NCI-H526 (cell line): ENCODE measurements at regions not wholly inside any gene's neighbourhood (a gene's known extent, or its start where the extent isn't known, plus 50 kb on each side); places are given as distances from the start of the nearest gene placed in this dataset.

Experiments used
- DNase-seq, 2 experiments: peaks; one replicate each; lab custom pipeline; 2025; lab: John Stamatoyannopoulos, UW

DNA sequence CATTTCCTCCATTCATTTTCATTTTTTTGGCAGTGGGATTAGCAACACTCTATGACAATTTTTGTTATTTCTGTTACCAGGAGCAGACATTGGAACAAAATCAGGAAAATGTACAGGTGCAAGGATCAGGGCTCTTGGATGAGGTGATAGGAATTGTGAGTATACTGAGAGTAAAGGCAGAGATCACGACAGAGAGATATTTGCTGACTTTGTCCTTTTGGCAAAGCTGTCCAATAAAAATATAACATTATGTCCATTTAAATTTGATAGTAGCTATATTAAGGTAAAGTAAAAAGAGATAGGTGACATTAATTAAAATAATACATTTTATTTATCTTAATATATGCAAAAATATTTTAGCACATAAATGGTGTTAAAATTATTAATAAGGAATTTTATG lies 373.1 kb upstream of the GNPDA2 start:
- DNase-seq, result no peak

DNA sequence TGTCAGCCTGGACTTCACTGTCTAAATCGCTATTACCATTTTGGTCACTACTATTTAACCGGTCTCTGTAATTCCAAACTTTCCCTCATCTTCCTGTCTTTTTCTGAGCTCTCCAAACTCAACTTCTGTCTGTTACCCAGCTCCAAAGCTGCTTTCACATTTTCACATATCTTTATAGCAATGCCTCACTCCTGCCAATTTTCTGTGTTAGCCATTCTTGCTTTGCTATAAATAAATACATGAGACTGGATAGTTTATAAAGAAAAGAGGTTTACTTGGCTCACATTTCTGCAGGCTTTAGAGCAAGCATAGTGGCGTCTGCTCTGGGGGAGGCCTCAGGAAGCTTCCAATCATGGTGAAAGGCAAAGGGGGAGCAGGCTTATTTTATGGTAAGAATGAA lies 368.3 kb upstream of the GNPDA2 start:
- DNase-seq, result no peak

DNA sequence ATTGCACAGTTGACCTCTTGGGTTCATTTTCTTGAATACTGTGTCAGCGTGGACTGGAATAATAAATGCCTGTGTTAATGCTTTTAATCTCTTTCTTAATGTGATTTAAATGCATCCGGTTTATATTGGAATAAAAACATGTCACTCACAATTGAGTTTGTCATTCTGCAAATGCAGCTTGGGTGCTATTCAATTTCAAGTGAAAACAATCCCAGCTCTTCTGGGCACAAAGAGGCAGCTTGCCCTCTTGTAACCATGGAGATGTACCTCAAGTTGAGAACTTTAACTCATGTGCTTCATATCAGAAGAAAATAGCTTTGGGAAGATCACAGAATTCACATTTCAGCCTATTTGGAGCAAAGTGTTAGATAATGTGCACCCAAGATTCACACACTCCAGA lies 355.7 kb upstream of the GNPDA2 start:
- no peak for DNase-seq

DNA sequence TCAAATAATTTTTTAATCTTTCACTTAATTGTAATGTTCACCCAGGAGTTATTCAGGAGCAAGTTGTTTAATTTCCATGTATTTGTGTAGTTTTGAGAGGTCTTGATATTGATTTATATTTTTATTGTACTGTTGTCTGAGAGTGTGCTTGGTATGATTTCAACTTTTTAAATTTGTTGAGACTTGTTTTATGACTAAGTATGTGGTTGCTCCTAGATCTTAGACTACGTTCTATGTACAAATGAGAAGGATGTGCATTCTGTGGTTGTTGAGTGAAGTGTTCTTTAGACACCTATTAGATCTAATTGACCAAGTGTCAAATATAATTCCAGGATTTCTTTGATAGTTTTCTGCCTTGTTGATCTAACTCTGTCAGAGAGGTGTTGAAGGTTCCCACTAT lies 353.3 kb upstream of the GNPDA2 start:
- no peak for DNase-seq

DNA sequence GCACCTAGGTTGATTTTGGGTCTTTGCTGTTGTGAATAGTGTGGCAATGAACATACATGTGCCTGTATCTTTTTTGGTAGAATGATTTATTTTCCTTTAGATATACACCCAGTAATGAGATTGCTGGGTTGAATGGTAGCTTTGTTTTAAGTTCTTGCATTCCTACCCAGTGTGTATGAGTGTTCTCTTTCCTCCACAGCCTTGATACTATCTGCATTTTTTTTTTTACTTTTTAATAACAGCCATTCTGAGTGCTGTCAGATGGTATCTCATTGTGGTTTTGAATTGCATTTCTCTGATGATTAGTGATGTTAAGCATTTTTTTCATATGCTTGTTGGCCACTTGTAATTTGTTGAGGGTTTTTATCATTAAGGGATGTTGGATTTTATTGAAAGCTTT lies 351.8 kb upstream of the GNPDA2 start:
- DNase-seq, result no peak

DNA sequence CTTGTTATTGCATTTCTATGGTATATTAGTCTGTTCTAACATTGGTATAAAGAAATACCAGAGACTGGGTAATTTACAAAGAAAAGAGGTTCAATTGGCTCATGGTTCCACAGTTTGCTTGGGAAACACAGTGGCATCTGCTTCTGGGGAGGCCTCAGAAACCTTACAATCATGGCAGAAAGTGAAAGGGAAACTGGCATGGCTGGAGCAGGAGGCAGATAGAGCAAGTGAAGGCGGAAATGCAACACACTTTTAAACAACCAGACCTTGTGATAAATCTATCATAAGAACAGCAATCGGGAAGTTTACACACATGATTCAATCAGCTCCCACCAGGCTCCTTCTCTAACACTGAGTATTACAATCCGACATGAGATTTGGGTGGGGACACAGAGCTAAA lies 346.6 kb upstream of the GNPDA2 start:
- no peak for DNase-seq

DNA sequence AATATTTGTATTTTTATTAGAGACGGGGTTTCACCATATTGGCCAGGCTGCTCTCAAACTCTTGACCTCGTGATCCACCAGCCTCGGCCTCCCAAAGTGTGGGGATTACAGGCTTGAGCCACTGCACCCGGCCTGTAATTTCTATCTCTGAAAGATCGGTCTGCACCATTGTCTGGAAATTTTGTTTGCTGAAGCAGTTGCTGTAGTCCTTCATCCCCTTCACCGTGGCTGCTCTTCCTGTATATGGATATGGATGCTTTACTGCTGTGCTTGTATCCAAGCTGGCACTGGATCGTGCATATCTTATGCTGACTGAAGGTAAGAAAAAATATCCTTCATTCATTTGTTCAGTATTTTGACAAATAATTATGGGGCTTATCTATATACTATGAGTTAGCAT lies 338.4 kb upstream of the GNPDA2 start:
- no peak for DNase-seq

DNA sequence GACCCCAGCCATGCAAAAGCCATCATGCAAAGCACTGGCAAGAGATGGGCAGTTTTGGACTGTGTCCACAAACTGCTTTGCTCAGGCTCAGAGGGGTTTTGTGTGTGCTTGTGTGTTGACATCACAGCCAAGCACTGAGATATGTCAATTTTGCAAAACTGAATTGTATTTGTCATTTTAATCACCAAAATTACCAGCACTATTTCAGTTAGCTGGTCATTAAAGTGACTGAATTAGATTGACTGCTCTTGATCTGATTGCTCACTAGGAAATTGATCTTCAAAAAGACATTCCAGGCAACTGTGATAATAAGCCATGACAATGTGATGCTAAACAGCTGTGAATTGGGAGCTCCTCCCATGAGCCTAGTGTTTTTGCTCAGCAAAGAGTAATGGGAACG lies 337.3 kb upstream of the GNPDA2 start:
- DNase-seq, result no peak

DNA sequence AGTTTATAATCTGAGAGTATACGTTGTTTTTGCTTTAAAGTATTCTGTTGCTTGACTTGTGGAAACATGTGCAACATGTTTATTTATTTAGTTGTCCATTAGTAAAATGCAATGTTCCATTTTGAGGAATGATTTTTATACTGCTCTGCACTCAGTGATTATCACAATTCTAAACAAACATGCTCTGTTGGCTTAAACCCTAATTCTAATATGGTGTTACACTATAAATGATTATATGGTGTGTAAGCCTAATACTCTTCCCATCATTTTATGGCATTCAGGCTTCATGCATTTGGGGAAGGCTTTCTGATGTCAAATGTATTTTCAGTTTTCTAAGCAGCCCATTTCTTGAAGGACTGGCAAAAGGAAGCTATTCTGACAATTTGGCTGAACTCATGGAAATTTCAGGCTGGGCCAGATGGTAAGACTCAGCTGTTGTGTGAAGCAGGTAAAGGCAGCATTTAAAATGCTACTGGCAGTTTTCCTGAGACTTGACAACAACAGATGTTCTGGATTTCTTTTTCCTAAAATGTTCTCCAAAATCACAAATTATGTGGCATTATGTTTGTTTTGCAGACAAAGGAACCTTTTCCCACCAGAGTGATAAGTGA lies 336.7 kb upstream of the GNPDA2 start:
- DNase-seq, result no peak

DNA sequence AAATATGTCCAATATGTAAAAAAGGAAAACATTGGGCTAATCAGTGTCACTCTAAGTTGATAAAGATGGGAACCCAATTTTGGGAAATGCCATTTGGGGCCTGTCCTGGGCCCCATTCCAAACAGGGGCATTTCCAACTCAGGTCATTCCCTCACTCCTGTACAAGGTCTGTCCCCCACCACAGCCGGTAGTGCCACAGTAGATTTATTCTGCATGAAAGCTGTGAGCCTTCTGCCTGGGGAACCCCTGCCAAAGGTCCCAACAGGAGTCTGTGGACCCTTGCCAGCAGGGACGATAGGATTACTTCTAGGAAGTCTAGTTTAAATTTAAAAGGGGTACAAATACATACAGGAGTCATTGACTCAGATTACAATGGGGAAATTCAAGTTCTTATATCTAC lies 317.6 kb upstream of the GNPDA2 start:
- no peak for DNase-seq

DNA sequence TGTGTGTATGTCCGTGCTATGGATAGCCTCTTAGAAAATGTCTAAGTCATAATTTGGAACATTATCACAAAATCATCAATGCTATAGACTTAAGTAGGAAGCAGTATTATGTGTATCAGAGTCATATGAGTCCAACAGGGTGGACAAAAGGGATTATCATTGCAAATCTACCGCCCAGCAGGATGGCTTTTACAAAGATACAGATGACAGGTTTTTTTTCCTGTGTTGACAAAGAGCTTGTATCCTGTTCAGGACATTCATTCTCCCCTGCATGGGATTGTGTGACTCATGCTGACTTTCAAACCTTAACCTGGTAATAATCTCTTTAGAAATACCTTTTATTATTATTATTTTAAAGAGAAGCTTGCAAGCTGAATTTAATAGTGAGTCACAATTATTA lies 310.3 kb upstream of the GNPDA2 start:
- DNase-seq, result no peak

DNA sequence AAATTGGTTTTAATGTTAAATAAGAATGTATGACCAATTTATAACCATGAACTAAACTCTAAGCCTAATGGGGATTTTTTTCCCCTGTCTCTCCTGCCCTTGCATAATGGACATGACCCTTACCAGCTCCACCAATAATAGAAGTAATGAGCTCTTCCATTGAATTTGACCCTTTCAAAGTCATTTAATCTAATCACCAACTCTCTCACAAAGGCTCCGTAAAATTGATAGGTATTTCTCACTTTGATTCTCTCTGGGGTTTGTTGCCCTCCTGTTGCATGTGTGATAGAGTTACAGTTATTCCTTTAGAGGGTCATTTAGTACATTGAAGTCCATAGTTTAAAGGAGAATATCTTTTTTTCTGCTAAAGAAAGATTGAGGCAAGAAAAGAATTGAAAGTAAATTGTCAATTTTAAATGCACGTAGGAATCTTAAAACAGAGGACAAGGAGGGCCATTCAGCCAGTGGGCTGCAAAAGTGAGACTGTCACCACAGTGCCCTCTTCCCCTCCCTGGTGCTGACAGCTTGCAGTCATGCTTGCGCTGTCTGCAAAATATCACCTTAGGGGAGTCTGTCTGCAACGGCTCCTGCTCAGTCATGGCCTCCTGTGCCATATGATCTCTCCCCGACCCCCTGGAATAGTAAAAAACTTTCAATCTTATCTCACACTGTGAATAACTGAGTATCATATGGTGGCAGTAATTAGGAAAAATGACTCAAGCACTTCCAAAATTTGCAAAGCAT lies 307.5 kb upstream of the GNPDA2 start:
- no peak for DNase-seq

DNA sequence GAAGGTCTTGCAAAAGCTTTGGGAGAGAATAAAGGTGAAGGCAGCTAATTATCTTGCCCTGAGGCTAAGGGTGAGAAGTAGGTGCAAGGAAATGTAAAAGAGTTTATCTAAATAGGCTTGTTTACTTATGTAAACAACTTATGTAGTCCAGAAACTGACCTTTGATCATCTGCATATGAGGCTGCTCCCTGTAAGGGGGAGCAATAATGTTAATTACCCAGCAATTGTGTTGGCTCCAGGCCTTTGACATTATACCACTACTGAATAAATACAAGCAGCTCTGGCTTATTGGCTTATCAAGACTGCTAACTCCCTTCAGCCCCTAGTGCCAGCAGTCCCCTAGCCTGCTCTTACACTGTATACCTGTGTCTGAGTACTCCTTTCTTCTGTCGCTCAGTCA lies 303.7 kb upstream of the GNPDA2 start:
- DNase-seq, result no peak

DNA sequence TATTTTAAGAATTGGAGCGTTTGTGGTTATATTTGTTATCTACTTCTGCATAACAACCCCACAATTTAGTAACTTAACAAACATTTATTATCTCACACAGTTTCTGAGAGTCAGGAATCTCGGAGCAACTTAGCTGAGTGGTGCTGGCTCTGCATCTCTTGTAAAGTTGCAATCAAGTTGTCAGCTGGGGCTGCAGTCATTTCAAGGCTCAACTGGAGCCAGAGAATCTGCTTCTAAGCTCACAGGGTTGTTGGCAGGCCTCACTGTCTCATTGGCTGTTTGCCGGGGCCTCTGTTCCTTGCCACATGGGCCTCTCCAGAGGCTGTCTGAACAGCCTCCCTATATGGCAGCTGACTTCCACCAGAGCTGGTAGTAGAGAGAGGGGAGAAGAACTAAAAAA lies 281.2 kb upstream of the GNPDA2 start:
- DNase-seq, result no peak

DNA sequence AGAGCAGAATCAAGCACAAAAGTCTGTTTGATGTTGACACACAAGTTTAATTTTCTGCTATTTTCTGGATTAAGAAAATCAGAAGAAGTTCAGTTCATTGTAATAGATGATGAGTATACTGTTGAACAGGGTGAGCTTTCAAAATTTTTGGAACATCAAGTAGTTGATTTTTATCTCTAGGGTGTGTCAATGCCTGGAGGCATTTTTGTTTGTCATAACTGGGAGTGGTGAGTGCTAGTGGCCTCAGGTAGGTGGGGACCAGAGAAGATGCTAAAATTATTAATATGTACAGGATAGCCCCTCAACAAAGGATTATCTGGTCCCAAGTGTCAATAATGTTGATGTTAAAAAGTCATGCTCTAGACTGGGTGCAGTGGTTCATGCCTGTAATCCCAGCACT lies 279.7 kb upstream of the GNPDA2 start:
- DNase-seq, result no peak

DNA sequence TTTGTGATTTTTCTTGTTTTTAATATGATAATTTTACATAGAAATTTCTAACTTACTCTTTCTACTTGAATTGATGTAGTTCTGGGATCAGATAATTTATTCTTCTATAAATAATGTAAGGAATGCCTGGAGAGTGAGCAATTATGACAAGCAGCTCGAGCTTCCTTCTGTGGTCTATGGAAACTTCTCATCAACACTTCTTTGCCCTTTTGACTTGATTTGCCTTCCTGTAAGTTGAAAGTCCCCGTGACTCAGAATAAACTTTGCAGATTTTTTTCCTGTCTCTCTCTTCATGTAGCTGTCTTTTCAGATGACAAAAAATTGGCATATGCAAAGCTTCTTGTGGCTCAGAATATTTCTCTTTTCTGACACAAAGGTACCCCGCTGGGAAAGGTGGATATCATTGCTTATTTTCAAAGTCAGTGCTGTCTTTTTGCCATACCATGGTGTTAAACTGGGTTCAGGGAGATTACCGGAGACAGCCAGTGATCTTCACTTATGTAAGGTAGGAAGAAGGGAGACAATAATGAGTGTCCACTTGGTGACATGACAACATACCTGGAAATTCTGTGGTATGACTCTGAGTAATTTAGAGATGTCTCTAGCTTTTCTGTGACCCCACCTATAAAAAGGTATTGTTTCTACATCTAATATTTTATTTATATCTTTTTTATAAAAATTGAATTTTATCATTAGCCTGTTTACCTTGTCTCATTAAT lies 278.6 kb upstream of the GNPDA2 start:
- no peak for DNase-seq

DNA sequence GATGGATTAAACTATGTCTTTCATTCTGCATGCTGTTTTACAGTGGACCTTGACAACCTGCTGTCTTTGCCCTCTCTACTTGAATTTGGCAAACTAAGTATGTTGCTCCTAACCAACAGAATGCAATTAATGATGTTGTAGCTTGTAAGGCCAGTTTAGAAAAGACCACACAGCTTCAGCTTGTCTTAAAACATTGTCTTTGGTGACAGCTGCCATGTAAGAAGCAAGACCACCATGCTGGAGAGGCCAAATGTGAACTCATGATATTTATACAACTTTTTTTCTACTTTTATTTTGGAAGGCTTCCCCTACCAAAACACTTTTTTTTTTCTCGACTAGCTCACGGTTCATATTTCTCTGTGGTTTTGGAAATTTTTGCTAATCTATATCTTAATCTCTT lies 278.0 kb upstream of the GNPDA2 start:
- DNase-seq, result no peak

DNA sequence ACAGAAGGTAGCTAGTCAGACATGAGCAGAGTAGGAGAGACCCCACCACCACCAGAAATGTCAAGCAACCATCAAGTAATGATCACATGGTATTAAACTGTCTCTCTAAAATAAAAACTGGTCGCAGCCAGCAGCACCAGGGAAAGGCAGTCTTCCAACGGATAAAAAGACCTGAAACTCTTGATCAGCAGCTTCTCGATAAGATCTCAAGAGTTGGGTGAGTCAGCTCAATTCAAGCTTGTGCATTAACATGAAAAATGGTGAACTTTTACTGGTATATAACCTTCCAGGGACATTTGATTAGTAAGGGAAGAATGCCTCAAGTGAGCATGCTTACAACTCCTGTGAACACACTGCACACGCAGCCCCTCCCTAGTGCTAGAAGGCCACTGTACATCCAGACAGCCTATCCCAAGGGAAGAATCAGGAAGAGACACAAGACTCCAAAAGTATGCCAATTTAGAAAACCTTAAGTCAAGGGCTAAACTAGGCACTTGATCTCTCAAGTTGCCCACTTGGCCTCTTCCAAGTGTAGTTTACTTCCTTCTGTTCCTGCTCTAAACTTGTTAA lies 270.0 kb upstream of the GNPDA2 start:
- DNase-seq, result no peak

DNA sequence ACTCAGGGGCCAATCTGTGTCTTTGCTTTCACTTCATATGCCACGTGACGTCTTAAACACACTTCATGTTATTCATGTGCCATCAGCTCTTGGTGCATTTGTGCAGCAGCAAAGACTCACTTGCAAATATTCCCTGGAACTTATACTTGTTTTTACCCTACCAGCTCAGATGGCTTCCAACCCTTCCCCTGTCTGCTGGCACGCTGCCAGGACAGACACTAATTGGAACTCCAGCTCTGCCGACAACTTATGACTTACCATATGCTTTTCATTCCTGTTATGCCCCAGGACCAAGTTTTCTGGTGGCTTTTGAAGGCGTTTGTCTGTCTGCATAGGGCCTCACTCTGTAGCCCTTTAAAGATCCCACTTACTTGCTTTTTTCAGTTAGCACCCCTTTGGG lies 261.7 kb upstream of the GNPDA2 start:
- DNase-seq, result no peak

DNA sequence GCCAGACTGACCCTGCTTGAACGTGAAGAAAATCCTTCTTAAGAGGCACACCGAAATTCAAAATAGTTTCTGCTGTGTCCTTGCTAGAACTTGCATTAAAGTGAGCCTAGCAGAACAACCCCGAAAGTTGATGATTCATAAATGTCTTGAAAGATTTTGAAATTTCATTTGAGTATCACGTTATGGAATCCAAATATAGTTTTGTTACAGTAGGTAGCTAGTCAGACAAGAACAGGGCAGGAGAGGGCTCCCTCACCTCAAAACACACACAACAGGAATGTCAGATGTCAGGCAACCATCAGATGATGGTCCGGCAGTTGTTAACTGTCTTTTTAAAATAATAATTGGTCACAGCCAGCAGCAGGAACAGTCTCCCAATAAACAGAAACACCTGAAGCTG lies 259.6 kb upstream of the GNPDA2 start:
- DNase-seq, result no peak

DNA sequence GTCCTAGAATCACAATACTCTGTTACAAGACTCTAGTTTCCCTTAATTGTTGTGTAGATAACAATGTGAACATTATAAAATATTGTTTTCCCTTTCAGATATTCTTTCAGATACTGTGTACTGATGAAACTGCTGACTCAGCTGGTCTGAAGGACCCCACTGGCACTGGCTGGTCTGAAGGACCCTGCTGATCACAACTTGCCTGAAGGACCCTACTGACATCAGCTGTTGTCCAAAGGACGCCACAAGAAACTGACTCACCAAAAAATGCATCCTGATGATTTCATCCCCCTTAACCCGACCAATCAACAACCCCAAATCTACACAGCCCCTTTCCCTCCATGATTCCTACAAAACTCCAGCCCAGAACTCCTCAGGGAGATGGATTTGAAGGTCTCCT lies 258.8 kb upstream of the GNPDA2 start:
- no peak for DNase-seq

DNA sequence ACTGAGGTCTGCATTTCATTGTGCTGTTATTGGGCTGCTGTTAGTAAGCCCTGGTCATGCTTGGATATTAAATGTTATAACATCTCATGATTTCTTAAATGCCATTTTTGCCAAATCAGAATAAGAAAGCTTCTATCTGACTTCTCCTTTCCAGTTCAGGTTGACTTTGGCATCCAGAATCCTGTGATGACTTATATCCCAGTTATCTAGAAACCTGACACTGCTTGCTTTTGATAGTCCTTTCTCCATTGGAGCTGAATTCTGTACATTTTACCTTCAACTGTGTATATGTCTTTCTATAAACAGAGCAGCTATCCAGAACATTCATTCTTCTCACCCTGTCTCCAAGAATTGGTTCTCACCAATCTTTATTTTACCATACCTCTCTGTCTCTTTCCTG lies 257.7 kb upstream of the GNPDA2 start:
- DNase-seq, result no peak

DNA sequence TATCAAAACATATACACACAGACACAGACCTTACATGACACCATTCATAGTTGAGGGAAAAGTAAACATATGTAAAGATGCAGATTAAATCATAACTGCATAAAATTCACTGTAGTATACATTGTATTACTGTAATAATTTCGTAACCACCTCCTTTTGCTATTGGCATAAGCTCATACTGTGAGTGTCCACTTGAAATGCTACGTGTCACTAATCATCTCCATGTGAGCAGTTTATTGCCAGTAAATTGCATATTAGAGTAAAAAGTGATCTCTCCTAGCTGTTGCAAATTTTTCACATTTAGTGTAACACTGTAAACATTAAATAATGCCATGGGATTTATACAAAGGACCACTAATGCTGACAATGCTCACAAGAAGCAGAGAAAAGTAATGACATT lies 256.7 kb upstream of the GNPDA2 start:
- no peak for DNase-seq
